ENCODE measurements at regions not wholly inside any gene's neighbourhood (a gene's known extent, or its start where the extent isn't known, plus 50 kb on each side); places are given as distances from the start of the nearest gene placed in this dataset.

- TF ChIP-seq POLR2AphosphoS5 (IDR thresholded peaks at IDR 0.05; ENCODE audit: low read depth, low read length): no peak
- TF ChIP-seq POLR2A (IDR thresholded peaks at IDR 0.05; ENCODE audit: low read depth, low read length): no peak
- no peak for TF ChIP-seq SPI1 (IDR thresholded peaks at IDR 0.05; ENCODE audit: low read depth, low read length)
- no peak for TF ChIP-seq TAF1 (IDR thresholded peaks at IDR 0.05; ENCODE audit: low read depth, low read length)
- no peak for TF ChIP-seq POU2F2 (IDR thresholded peaks at IDR 0.05; ENCODE audit: low read depth, low read length)
- TF ChIP-seq PAX5 (IDR thresholded peaks at IDR 0.05; ENCODE audit: insufficient read depth, low read length, severe bottlenecking): no peak
Observed at GRCh38 chr3:28752290-28752689, 403.7 kb upstream of the AZI2 start.

Data from GM12891 (cell line).